GM19455 (cell line): ENCODE measurements at regions not wholly inside any gene's neighbourhood (a gene's known extent, or its start where the extent isn't known, plus 50 kb on each side); places are given as distances from the start of the nearest gene placed in this dataset.
A peak's percentile ranks its signal among the peaks of the same experiment; 100 is the strongest.
"Not testable (repeated sequence)": the region's sequence is repeated elsewhere in the genome, so short reads cannot be mapped to it uniquely, and the experiment has no call there.

Source experiments
- ATAC-seq: cut with Tn5 transposase; IDR thresholded peaks from one replicate; pipeline ENCODE4 v1.9.1; 2021; ENCODE audit not compliant: unreplicated experiment

DNA sequence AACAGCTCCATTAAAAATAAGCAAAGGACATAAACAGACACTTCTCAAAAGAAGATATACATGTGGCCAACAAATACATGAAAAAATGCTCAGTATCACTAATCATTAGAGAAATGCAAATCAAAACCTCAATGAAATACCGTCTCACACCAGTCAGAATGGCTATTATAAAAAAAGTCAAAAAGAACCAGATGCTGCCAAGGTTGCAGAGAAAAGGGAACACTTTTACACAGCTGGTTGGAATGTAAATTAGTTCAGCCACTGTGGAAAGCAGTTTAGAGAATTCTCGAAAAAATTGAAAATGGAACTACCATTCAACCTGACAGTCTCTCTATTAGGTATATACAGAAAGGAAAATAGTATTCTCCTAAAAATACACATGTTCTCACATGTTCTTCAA lies 102.4 kb upstream of the FIBIN start:
- ATAC-seq = no peak

DNA sequence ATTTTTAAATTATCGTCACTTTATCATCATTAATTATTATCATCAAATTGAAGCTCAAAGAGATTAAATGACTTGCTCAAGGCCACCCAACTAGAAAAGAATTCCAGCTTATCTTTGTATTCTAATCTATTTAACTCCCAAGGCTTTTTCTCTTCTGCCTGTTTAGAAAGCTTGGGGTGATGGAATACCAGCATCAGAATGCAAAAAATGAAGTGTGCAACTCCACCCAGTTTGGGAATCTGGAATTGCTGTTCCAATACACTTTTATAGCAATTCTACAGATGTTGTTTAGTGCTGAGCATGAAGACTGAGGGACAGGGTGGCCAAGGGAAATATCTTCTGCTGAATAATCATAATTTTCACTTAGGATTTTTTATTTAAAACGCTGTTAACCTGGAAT lies 97.2 kb upstream of the FIBIN start:
- ATAC-seq = no peak

DNA sequence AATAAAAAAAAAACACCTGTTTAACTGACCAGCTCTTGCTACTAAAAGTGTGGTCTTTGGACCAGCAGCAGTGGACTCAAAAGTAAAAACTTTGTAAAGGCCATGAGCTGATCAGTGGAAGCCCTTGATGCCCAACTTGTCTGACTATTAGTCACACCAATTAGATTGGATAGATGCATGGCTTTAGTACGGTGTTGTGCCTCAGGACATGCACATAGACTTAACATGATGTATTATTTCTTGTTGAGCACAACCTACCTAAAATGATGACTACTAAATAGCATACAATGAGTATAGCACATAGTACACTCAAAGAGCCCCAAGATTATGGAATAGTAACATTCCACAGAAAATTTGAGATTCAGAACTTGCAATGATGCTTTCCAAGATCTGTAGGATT lies 95.1 kb upstream of the FIBIN start:
- ATAC-seq = no peak

DNA sequence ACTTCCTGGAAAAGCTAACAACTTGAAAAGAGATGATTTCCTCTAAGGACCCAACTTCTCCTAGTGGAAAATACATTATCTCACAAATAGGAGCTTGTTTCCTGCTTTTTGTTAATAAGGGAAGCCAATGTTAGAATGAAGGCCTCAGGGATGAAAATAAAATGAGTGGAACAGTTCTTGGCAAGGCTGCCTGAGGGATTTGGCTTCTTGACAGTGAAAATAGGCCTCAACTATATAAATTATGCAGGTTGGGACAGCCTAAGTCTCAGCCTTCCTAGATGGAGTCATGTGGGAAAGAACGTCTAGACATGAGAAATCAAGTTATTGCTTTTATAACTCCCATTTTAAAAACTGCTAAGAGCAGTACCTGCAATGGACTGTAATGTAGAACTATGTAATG lies 92.8 kb upstream of the FIBIN start:
- ATAC-seq = no peak

DNA sequence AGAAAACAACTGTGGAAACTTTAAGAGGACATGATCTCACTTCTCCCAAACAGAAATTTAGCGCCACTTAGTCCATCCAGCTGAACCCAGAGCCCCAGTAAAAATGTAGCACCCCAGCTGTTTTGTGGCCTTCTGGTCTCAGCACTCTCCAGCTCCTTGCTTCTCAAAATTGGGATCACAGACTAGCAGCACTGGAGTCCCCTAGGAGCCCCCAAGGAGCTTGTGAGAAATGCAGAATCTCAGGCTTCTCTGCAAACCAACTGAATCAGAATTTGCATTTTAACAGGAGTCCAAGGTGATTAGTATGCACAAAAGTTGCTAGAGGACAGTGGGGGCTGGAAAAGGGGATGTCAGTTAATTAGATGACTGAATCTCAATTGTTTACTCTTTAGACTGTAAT lies 89.8 kb upstream of the FIBIN start:
- no peak for ATAC-seq

DNA sequence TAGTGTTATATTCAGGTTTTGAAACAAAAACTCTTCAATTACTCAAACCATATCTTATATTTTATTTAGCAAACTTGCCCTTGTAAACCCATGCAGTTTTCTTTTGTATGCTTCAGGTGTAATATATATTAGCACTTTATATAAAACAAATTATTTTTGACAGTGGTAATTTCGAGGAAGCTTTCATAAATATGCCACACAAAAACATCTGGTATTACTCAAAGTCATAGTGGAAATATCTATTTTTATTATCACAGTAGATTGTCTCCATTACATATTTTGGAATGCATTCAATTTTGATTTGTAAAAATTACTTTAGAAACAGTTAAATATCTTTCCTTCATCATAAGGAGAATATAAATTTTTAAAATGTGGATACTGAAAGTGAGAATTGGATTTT lies 89.1 kb upstream of the FIBIN start:
- no peak for ATAC-seq

DNA sequence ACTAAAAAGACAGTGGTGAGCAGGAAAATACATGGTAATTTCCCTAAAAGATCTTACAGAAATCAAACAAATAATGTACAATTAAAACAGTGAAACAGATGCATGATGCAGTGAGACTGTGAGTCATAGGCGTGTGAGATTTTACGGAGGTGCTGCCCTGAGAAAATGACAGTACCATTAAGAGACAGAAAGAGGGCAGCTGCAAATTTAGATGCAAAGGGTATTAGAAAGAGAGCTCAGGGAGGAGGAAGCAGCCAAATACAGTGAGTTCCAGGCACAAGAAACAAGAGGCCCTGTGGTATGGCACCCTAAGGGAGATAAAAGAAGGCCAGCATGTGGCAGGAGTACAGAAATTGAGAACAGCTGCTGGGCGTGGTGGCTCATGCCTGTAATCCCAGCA lies 88.5 kb upstream of the FIBIN start:
- no peak for ATAC-seq

DNA sequence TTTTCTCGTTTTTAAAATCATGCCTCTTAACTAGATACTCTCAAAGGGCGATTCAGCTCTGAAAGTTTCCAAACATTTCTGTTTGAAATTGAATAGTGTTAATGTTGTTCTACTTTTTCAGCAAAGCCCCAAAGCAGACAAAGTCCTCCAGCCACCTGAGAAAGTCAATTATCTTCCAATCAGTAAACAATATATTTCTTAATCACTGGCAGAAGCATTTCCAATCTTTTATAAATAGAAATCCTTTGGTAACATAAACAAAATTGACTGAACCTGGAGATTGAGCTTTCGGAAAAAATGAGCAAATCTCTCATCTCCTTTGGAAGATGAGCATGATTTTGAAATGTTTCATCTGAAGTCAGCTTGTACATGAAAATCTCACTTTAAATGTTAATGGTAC lies 84.4 kb upstream of the FIBIN start:
- ATAC-seq = no peak

DNA sequence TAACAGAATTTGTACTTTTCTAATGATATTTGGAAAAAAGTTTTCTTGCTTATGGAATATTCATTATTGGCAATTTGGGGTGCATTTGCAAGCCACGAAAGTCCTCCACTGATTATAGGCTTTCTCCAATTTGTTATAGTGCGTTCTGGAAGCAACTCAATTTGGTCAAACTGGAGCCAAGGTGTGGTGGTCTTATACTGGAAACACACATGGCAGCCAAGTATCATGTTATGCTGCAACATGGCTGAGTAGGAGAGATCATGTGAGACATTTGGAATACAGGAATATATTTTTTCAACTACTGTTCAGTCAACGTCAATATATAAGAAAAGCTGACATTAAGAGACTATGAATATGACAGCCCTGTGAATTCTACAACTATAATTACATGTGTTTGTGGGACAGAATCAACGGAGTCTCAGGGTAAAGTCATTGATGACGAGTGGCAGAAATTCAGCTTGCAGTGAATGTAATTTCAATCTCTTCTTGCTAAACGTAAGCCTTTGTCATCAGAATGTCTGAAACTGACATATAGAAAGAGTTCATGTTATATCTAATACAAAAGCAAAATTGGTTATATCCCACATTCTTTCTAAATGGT lies 83.8 kb upstream of the FIBIN start:
- ATAC-seq = no peak

DNA sequence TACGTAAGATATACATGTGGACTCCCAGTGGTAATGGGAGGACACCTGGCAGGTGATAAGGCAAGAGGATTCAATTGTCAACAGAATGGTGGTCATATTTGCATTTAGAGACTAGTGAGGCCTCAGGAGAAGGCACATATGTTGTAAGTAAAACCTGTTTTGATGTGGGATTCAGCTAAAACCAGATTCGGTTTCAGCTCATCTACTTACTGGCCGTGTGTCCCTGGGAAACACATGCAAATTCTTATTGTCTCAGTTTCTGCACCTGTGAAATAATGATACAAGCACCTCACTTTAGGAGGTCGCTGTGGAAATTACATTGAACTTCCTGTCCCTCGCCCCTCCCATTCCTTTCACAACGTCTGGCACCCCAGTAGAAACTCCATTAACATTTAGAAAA lies 78.9 kb upstream of the FIBIN start:
- peak; percentile 79 for ATAC-seq

DNA sequence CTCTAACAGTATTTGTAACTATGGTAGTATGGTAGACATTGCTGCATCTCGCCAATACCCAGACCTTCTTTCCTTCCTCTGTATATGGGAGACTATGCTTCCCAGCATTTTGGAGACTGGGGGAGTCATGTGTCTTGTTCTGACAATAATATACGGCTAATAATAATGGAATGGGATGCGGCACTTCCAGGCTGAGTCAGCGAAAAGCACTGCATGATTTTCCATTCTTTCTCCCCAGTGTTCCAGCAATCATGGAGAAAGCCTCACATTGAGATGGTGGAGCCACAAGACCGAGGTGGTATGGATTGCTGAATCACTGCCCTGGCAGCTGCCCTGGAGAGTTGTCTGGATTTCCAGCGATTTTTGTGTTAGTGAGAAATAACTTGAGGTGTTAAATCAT lies 77.1 kb upstream of the FIBIN start:
- no peak for ATAC-seq

DNA sequence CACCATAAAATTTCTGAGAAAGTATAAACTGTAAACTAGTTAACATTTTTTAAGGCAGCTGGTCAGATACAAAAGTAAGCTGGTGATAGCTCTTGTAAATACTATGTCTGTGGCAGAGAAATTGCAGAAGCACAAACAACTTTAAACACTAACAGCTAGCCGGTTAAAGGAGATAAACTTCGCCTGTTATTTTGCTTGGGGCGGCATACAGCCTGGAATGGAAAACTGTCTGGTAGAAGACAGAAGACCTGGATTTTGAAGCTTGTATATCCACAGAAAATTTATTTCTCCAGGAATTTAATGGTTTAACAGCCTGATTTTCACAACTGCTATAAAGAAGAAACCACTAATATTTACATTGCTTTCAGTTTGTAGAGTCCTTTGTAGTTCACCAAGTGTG lies 65.3 kb upstream of the FIBIN start:
- no peak for ATAC-seq

DNA sequence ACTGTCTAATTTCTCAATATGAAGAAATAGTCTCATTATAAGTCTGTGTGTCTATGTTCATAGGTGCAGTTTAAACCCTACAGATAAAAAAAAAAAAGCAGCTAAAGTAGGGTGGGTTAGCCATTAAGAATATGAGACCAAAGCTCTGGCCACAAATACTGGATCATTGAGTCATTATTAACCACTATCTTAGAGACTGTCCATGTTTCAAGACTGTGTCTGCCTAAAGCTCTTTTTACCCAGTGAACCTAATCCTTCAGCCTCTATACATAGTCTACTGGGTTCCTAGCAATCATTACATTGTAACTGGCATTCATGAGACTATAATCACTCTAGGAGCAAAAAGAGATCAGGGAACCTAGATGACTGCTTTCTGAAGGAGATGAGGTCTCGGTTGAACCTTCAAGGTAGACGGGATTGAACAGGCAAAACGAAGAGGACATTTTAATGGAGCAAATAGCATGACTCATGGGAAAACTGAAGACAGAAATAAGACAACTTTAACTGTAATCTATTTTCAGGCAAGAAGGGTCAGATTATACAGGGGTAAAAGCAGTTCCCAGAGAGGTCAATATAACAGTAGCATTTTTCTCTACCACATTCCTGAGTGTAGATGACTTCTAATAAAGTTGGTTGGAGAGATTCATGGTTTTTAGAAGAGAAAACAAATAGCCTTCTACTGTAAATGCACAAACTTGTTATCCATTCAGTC lies 64.0 kb upstream of the FIBIN start:
- no peak for ATAC-seq

DNA sequence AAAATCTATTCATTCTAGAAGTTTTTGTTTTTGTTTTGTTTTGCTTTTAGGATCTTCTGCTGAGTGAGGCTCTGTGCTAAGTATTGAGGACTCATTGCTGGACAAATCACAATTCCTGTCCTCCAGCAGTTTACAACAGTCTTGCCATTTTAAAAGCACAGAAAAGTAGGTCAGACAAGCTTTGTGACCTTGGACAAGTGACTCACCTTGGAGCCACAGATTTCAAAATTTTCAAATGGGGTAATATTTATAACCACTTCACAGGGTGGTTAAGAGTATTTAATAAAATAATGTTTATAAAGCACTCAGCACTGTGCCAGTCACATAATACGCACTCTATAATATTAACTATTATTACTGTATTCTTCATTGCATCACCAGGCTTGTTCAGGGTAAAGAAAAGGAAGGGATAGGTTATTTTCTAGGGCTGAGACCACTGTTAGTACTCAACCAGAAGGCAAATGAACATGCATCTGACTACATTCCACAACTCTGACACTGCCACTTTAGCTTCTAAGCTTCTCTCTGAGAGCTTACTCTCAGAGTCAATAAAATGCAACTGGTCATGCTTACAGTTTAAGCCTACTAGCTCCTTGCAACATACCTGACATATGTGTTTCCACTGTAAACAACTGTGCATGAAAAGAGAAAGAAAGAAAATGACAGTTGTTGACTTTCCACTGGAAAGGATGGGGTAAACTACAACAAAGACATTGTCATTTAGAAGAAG lies 63.2 kb upstream of the FIBIN start:
- no peak for ATAC-seq

DNA sequence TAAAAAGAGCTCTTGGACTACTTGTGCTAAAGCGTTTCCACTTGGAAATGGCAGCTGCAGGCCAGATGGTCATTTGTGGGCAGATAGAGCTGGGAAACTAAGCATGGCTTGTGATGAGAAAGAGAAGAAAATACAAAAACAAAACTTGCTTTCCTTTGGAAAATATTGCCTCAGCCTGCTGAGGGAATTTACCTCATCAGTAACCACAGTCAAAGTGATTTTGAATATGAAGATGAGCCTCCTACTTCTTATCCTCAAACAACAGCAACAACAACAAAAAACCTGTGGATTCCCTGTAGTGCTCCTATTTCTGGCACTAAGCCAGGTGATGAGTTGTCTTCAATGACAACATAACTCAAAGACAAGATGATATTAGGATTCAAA lies 62.7 kb upstream of the FIBIN start:
- ATAC-seq = no peak

DNA sequence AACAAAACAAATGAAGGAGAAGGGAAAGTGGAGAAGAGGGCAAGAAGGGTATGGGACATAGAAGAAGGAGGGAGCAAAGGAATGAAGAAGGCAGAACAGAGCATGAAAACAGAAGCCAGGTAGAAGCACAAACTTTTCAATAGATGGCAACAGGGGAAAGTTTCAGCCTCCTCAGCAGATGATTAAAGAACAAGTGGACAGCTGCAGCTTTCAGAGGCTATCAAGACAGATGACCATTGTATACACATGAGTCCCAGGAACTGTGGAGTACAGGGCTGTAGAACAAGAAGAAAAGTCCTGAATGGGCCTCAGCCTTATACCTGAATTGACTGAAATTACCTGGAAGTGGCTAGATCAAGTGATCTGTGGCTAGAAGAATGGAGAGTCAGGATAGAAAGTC lies 62.0 kb upstream of the FIBIN start:
- no peak for ATAC-seq

DNA sequence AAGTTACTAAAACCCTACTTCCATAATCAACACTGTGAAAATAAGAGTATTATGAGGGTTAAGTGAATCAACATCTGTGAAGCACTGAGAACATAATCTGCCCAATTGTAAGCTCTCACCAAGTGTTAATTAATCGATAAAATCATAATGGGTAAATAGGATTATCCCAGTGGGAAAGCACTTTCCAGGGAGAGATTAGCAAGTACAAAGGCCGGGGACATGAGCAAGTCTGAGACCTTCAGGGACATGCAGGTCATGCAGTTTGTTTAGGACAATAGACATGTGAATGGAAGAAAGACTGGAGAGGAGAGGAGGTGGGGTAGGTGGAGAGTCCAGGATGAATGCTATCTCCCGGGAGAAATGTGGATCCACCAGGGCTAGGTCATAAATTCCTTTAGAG lies 57.8 kb upstream of the FIBIN start:
- no peak for ATAC-seq

DNA sequence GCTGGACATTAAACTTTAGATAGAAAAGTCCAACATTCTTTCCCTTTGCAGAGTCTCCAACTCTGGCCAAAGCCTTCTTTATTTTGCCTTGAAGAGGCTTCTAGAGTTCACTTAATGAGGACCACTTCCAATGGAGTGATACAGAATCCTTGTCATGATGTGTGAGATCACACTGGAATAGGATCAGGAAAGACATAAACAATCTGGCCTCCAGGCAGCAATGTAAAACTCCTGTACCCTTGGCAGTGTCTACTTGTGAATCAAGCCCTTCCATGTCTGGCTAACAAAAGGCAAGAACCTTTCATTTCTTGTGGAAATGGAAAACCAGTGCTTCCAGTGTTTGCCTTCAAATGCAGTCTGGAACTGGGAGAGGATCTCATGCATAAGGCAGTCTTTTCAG lies 56.5 kb upstream of the FIBIN start:
- ATAC-seq = no peak

DNA sequence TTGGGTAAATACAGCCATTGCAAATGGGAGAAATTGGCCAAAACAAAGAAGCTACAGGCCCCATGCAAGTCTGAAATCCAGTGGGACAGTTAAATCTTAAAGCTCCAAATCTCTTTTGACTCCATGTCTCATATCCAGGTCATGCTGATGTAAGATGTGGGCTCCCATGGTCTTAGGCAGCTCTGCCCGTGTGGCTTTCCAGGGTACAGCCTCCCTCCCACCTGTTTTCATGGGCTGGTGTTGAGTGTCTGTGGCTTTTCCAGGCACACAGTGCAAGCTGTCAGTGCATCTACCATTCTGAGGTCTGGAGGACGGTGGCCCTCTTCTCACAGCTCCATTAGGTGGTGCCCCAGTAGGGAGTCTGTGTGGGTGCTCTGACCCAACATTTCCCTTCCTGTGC lies 53.4 kb upstream of the FIBIN start:
- ATAC-seq = not testable (repeated sequence)

DNA sequence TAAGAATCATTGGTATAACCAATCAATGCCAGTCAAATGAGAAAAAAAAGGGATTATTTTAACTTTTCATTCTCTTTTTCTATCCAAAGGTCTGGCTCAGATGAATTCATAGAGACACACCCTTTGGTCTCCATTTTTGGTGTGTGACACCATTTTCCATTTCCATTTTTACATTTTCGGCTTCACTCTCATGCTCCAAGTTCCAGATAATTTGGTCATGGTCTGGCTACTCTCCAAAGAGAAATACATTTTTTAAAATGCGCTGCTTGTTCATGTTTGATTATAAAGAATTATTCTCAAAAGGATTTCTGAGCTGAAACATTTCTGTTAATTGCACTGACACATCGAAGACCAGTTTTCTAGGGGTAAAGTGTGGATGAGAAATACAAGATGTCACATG lies 51.6 kb upstream of the FIBIN start:
- no peak for ATAC-seq

DNA sequence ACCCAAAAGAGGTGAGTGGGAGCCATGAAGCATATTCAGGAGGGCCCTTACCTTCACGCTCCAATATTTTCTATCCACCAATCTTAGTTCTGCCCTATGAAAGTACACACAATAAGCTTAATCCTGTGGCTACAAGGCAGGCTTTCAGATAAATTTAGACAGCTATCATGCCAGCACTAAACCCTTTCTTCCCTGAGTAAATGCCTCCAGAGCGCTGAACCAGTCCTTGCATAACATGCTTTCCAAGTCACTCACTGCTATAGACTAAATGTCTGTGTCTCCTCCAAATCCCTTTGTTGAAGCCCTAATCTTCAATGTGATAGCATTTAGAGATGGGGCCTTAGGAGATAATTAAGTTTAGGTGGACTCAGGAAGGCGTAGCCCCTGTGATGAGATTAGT lies 50.3 kb upstream of the FIBIN start:
- ATAC-seq = no peak
